ENCODE measurements at regions not wholly inside any gene's neighbourhood (a gene's known extent, or its start where the extent isn't known, plus 50 kb on each side); places are given as distances from the start of the nearest gene placed in this dataset.

DNA sequence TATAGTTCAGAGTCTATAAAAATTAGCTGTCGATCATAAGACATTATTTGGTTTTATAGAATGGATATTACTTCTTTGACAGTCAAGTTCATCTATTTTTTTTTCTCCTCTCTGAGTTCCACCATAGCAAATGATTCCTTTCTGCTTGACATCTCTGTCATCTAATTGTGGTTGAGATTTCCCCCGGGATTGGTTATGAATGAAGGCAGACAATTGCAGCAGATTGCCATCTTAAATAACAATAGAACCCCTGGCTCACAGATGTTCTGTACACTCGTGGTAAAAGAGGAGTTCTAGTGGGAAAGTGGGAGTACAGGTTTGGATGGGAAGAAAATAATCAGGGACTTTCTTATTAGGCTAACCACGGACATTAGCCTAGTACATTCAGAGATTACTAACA lies 292.1 kb upstream of the NRXN1 start:
- Histone ChIP-seq H3K9me3 (no peaks in the 10 kb centered on the region), H3K36me3 (no peaks in the 10 kb centered on the region), H3K27ac (no peak overlapping the region), H3K27me3 (no peaks in the 10 kb centered on the region), H3K4me3 (no peak overlapping the region), H3K4me1 (no peaks in the 10 kb centered on the region)
- WGBS, 2 donors (ENCODE audit: low coverage in 1 of 2): 56 to 77% methylated on average over 4 of the region's 4 CpGs
- in situ Hi-C loops (cut with MboI; ENCODE audit: low pct_ligation_motif_present in 1 of 4, low pct_unique_long_range_greater_than_20kb in 1 of 4, low sequenced_read_pairs in 3 of 4): no loop called here
- TF ChIP-seq EP300 (IDR thresholded peaks at IDR 0.05; ENCODE audit: low read depth): no peak
- no peak for TF ChIP-seq POLR2AphosphoS5 (IDR thresholded peaks at IDR 0.05)
- TF ChIP-seq, protein P1, sequence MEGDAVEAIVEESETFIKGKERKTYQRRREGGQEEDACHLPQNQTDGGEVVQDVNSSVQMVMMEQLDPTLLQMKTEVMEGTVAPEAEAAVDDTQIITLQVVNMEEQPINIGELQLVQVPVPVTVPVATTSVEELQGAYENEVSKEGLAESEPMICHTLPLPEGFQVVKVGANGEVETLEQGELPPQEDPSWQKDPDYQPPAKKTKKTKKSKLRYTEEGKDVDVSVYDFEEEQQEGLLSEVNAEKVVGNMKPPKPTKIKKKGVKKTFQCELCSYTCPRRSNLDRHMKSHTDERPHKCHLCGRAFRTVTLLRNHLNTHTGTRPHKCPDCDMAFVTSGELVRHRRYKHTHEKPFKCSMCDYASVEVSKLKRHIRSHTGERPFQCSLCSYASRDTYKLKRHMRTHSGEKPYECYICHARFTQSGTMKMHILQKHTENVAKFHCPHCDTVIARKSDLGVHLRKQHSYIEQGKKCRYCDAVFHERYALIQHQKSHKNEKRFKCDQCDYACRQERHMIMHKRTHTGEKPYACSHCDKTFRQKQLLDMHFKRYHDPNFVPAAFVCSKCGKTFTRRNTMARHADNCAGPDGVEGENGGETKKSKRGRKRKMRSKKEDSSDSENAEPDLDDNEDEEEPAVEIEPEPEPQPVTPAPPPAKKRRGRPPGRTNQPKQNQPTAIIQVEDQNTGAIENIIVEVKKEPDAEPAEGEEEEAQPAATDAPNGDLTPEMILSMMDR (IDR thresholded peaks at IDR 0.05): no peak
- TF ChIP-seq POLR2A (IDR thresholded peaks at IDR 0.05): no peak
- intact Hi-C loops (cut with DNase I; ENCODE audit: low total_unique reads): no loop called here
- DNase-seq: no peak

DNA sequence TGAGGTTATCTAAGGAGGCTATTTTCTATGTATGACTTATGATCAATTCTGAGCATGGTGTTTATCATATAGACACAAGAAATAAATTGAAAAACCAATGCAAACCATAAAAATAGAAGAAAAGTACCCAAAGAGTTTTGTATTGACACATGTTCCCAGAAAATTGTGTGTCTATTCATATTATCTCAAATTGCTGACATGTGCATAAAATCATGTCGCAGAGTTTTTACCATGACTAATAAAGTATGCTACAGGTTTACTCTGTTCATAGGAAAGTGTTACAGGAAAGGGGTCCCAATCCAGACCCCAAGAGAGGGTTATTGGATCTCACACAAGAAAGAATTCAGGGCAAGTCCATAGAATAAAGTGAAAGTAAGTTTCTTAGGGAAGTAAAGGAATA lies 290.7 kb upstream of the NRXN1 start:
- in situ Hi-C loops (cut with MboI; ENCODE audit: low pct_ligation_motif_present in 1 of 4, low pct_unique_long_range_greater_than_20kb in 1 of 4, low sequenced_read_pairs in 3 of 4) (no loop called here), intact Hi-C loops (cut with DNase I; ENCODE audit: low total_unique reads) (loop anchor here (2.0 kb wide), 1 partner anchor 166 kb away; no protein-coding TSS in a partner anchor)
- Histone ChIP-seq H3K4me3 (no peak overlapping the region), H3K27me3 (no peaks in the 10 kb centered on the region), H3K27ac (no peak overlapping the region), H3K9me3 (no peaks in the 10 kb centered on the region), H3K4me1 (no peaks in the 10 kb centered on the region), H3K36me3 (no peaks in the 10 kb centered on the region)
- TF ChIP-seq EP300 (IDR thresholded peaks at IDR 0.05; ENCODE audit: low read depth): no peak
- TF ChIP-seq, protein P1 (IDR thresholded peaks at IDR 0.05): no peak
- no peak for TF ChIP-seq POLR2AphosphoS5 (IDR thresholded peaks at IDR 0.05)
- no peak for TF ChIP-seq POLR2A (IDR thresholded peaks at IDR 0.05)
- 97 to 100% methylated on average over 1 of the region's 1 CpG for WGBS, 2 donors (ENCODE audit: low coverage in 1 of 2)
- no peak for DNase-seq

- no peaks in the 10 kb centered on the region for H3K4me1 ChIP-seq
- in situ Hi-C loops (cut with MboI; ENCODE audit: low pct_ligation_motif_present in 1 of 4, low pct_unique_long_range_greater_than_20kb in 1 of 4, low sequenced_read_pairs in 3 of 4): no loop called here
- TF ChIP-seq POLR2AphosphoS5 (IDR thresholded peaks at IDR 0.05) (no peak), EP300 (IDR thresholded peaks at IDR 0.05; ENCODE audit: low read depth) (no peak), POLR2A (IDR thresholded peaks at IDR 0.05) (no peak)
- TF ChIP-seq, protein P1 (IDR thresholded peaks at IDR 0.05): no peak
- DNase-seq: no peak
- WGBS, 2 donors (ENCODE audit: low coverage in 1 of 2): 25 to 56% methylated on average over 1 of the region's 1 CpG
- no peak overlapping the region for H3K27ac ChIP-seq
- no peak overlapping the region for H3K4me3 ChIP-seq
- no peaks in the 10 kb centered on the region for H3K27me3 ChIP-seq
- H3K9me3 ChIP-seq: no peaks in the 10 kb centered on the region
- H3K36me3 ChIP-seq: no peaks in the 10 kb centered on the region
- intact Hi-C loops (cut with DNase I; ENCODE audit: low total_unique reads): no loop called here
These were observed 272.4 kb upstream of the NRXN1 start for GRCh38 chr2:51304311-51304710.

GRCh38 chr2:51301381-51301780 lies 269.4 kb upstream of the NRXN1 start:
- Histone ChIP-seq H3K4me3 (no peak overlapping the region), H3K9me3 (no peaks in the 10 kb centered on the region), H3K27me3 (no peaks in the 10 kb centered on the region), H3K4me1 (no peaks in the 10 kb centered on the region), H3K27ac (no peak overlapping the region), H3K36me3 (no peaks in the 10 kb centered on the region)
- TF ChIP-seq POLR2A (IDR thresholded peaks at IDR 0.05) (no peak), EP300 (IDR thresholded peaks at IDR 0.05; ENCODE audit: low read depth) (no peak), POLR2AphosphoS5 (IDR thresholded peaks at IDR 0.05) (no peak)
- TF ChIP-seq, protein P1 (IDR thresholded peaks at IDR 0.05): no peak
- WGBS, 2 donors (ENCODE audit: low coverage in 1 of 2): 53 to 78% methylated on average over 3 to 4 of the region's 4 CpGs
- intact Hi-C loops (cut with DNase I; ENCODE audit: low total_unique reads) (no loop called here), in situ Hi-C loops (cut with MboI; ENCODE audit: low pct_ligation_motif_present in 1 of 4, low pct_unique_long_range_greater_than_20kb in 1 of 4, low sequenced_read_pairs in 3 of 4) (no loop called here)
- no peak for DNase-seq

All from transverse colon (tissue), 4 donors.